ENCODE measurements at regions not wholly inside any gene's neighbourhood (a gene's known extent, or its start where the extent isn't known, plus 50 kb on each side); places are given as distances from the start of the nearest gene placed in this dataset.
"Not testable (repeated sequence)": the region's sequence is repeated elsewhere in the genome, so short reads cannot be mapped to it uniquely, and the experiment has no call there.

DNA sequence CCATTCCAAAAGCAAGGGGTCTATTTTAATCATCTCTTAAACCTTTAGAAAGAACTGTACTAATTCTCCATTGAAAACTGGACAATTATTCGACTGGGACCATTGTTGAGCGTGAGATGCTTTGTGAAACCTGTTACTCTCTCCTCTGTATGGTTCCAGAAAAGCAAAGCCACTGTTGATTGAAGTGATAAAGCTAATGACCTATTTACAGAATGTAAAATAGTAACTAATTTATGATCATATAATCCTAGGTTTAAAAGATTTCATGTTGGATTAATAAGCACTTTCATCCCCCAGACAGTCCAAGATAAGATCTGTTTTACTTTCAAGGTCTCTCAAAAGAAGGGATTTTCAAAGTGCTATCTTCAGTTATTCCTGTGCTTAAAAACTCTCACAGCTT lies 614.5 kb downstream of the TMA16 start:
- DNase-seq = no peak

DNA sequence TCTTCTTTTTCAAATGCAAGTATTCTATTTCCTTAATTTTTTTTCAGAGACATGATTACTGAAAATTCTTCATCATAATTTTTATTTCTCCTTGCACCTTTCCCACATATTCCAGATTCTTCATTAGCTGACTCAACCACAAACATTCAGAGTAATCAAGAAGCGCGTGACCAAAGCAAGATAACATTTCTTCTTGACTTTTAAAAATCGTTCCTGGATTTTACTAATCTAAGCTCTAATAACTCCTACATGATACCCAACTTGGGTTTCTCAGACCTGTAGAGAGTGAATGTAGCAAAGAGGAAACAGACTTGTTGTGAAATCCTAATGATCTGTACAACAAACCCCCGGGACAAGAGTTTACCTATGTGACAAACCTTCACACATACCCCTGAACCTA lies 615.0 kb downstream of the TMA16 start:
- DNase-seq = no peak

DNA sequence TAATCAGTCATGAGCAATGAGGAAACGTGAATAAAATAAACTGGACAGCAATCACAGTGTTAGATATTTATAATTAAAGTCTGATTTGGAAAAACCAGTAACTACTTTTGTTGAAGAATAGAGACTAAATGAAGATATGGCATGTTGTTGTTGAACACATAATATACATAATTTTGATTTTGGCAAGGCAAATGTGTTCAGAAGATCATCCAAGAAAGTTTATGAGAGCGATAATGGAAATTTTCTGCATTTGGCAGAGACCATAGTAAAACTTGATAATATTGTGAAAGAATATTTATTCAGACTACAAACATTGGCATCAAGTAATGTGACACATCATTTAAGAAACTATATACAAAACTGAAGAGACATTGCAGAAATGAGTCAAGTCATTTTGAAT lies 620.7 kb downstream of the TMA16 start:
- DNase-seq = no peak

- no peak for DNase-seq
Observed at GRCh38 chr4:164116286-164116685, 621.8 kb downstream of the TMA16 start.

DNA sequence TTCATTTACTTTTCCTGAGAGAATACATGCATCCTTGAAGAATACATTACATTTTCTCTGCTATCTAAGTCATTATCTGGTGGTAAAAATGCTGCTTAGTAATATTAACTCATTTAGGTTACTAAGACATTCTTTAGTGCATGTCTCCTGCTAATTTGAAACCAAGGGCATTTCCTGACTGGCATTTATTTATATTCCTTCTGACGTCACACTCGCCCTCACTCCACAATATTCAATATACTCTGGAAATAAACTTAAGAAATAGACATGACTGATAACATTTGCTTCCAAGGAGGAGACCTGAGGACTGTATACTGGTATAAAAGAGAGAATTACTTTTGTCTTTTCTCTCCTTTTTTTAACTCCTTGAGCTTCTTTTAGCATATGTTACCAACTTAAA lies 619.5 kb upstream of the SMIM31 start:
- no peak for DNase-seq

GRCh38 chr4:164136180-164136616 lies 617.7 kb upstream of the SMIM31 start:
- DNase-seq = no peak

GRCh38 chr4:164138521-164138920 lies 615.4 kb upstream of the SMIM31 start:
- no peak for DNase-seq

GRCh38 chr4:164139291-164139690 lies 614.6 kb upstream of the SMIM31 start:
- DNase-seq = no peak

DNA sequence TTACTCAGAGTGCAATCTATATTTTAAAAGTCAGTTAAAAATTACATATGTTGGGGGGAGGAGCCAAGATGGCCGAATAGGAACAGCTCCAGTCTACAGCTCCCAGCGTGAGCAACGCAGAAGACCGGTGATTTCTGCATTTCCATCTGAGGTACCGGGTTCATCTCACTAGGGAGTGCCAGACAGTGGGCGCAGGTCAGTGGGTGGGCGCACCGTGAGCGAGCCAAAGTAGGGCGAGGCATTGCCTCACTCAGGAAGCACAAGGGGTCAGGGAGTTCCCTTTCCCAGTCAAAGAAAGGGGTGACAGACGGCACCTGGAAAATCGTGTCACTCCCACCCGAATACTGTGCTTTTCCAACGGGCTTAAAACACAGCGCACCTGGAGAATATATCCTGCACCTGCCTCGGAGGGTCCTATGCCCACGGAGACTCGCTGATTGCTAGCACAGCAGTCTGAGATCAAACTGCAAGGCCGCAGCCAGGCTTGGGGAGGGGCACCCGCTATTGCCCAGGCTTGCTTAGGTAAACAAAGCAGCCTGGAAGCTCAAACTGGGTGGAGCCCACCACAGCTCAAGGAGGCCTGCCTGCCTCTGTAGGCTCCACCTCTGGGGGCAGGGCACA lies 612.1 kb upstream of the SMIM31 start:
- DNase-seq = not testable (repeated sequence)

- DNase-seq = no peak
Observed at GRCh38 chr4:164154416-164154815, 599.5 kb upstream of the SMIM31 start.

DNA sequence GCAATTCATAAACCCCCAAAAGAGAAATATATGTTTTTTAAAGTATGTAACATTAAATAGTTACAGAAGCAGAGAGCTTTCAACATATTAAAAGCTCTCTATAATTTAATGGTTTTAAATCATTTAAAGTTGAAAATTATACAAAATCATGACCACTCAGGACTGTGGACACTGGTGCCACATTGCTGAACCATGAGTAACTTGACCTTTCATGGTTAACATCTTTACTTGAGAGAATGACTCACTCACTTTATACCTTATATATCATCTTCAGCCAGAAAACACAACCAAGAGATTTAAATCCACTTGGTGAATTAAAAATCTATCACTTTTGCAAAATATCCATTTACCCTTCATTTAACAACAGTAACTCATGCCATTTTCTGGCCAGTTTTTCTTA lies 584.3 kb upstream of the SMIM31 start:
- DNase-seq = no peak

- no peak for DNase-seq
Observed at GRCh38 chr4:164177153-164177552, 576.8 kb upstream of the SMIM31 start.

- DNase-seq = no peak
Observed at GRCh38 chr4:164177753-164178152, 576.2 kb upstream of the SMIM31 start.

GRCh38 chr4:164188236-164188635 lies 565.7 kb upstream of the SMIM31 start:
- no peak for DNase-seq

- no peak for DNase-seq
Observed at GRCh38 chr4:164192844-164193243, 561.1 kb upstream of the SMIM31 start.

- DNase-seq = no peak
Observed at GRCh38 chr4:164193676-164194075, 560.3 kb upstream of the SMIM31 start.

- no peak for DNase-seq
Observed at GRCh38 chr4:164197556-164197955, 556.4 kb upstream of the SMIM31 start.

GRCh38 chr4:164203476-164203875 lies 550.5 kb upstream of the SMIM31 start:
- DNase-seq = no peak

GRCh38 chr4:164204434-164204833 lies 549.5 kb upstream of the SMIM31 start:
- DNase-seq = no peak

DNA sequence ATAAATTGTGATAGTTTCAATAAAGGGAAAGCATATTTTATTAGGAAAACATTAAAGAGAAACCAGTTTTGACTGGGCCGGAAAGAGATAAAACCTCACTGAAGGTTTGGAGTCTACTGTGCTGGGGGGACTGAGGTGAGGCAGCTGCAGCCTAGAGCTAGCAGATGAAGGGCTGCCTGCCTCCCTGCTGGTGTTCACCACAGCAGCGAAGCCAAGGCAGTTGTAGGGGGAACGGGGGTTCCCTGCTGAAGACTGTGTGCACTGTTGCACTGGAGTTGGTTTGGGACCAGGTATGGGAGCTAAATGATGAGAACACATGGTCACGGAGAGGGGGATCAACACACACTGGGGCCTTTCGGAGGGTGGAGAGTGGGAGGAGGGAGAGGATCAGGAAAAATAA lies 546.5 kb upstream of the SMIM31 start:
- no peak for DNase-seq

GRCh38 chr4:164210377-164210776 lies 543.6 kb upstream of the SMIM31 start:
- DNase-seq = no peak

DNA sequence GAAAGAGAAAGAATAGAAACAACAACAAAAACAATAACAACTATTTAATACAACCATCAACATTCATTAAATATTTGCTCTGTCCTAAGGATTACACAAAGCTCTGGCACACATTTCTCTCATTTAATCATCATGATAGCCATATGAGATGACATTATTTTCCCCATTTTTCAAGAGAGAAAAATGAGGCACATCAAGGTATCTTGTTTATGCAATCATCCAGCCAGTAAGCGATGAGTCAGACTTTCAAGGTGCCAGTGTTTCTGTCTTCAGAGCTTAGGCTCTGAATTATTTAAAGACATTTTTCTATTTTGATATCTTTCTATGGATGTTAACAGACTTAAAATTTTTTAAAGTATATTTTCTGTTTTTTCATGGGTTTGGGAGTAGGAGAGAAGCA lies 541.8 kb upstream of the SMIM31 start:
- no peak for DNase-seq

- DNase-seq = no peak
Observed at GRCh38 chr4:164212714-164213113, 541.2 kb upstream of the SMIM31 start.

DNA sequence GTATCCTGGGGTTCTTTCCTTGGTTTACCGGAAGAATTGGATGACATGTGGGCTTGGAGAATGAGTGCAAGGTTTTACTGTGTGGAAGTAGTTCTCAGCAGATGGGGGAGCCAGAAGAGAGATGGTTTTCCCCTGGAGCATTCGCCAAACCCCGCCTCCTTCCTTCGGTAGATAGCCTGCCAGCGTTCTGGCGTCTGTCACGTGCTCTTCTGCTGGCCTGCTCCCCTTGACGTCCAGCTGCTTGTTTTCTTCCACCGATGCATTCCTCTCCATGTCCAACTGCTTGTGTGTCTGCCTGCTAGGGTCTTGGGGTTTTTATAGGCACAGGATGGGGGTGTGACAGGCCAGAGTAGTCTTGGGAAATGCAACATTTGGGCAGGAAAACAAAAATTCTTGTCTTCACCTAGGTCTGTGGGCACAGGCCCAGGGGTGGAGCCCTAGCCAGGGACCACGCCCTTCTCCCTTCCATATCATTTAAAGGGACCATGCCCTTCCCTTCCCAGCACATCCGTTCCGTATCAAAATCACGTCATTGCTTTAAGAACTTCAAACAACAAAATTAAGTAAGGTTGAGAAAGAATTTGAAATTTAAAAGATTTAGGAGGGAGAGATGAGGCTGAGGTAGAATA lies 538.7 kb upstream of the SMIM31 start:
- DNase-seq = no peak

GRCh38 chr4:164221631-164222030 lies 532.3 kb upstream of the SMIM31 start:
- DNase-seq = no peak
